WTC11 (cell line): ENCODE measurements at regions not wholly inside any gene's neighbourhood (a gene's known extent, or its start where the extent isn't known, plus 50 kb on each side); places are given as distances from the start of the nearest gene placed in this dataset.

ENCODE experiments used
- ELF4 ChIP-seq: sonication (generic); formaldehyde crosslinking; IDR thresholded peaks from 2 replicates; pipeline ENCODE4 v1.8.1; 2022; ENCODE audit warnings: low read depth, mild to moderate bottlenecking, moderate library complexity, missing genetic modification reagents
- HMGA2 ChIP-seq: fragments of 250-450 bp; sonication (Bioruptor Pico); IDR thresholded peaks from 2 replicates; pipeline ENCODE4 v1.4.0; 2021; ENCODE audit warnings: mild to moderate bottlenecking, moderate library complexity
- TEAD4 ChIP-seq: sonication (generic); formaldehyde crosslinking; IDR thresholded peaks from 2 replicates; pipeline ENCODE4 v1.8.0; 2022; ENCODE audit warnings: mild to moderate bottlenecking, missing genetic modification reagents
- TF ChIP-seq, protein P1 (sequence below): fragments of 200-600 bp; IDR thresholded peaks from 2 replicates; pipeline ENCODE4 v1.8.0; 2022; ENCODE audit warnings: antibody characterized with exemption
- TF ChIP-seq, protein P2 (sequence below): sonication (generic); formaldehyde crosslinking; conservative IDR thresholded peaks from 2 replicates; pipeline ENCODE4 v1.8.1; 2022; ENCODE audit warnings: mild to moderate bottlenecking, missing genetic modification reagents

DNA sequence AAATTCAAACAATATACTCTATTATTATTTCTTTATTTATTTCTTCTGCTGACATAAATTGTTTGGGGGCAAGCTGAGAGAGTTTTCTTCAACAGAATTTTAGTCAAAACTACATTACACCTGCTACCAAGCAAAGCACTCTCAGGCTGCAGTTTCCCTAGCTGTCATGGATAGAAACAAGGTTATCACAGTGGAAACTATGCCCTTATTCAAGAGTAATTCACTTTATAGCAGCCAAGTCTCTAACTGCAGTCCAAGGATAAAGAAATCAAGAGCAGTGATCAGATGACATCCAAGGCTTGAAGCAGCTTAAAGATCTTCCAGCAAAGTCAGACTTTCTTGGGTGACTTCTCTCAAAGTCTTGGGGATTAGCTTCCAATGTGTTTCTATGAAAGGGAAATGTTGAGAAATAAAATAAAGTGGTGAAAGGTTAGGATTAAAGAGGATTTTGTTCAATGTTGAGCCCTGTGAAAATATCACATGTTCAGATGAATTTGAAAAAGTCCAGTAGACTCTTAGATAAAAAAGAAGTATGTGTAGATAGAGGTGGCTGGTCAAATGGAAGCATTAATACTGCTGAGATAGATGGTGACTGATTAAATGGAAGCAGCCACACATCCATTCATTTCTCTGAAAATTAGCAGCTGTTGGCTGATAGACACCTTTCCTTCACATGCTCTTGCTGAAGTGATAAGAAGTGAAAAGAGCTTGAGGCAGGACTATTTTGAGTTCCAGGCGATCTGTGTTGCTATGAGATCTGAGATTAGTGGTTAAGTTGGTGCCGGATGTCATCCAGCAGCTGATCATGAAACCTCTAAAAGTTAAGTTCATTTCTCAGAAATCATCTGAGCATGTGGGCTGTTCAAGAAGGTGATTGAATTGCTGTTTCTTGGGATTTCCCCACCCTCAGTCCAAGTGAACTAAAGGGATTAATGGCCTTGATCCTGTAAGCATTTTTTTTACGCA lies 257.8 kb upstream of the BTG1 start:
- no peak for TF ChIP-seq ELF4
- TF ChIP-seq, protein P1, sequence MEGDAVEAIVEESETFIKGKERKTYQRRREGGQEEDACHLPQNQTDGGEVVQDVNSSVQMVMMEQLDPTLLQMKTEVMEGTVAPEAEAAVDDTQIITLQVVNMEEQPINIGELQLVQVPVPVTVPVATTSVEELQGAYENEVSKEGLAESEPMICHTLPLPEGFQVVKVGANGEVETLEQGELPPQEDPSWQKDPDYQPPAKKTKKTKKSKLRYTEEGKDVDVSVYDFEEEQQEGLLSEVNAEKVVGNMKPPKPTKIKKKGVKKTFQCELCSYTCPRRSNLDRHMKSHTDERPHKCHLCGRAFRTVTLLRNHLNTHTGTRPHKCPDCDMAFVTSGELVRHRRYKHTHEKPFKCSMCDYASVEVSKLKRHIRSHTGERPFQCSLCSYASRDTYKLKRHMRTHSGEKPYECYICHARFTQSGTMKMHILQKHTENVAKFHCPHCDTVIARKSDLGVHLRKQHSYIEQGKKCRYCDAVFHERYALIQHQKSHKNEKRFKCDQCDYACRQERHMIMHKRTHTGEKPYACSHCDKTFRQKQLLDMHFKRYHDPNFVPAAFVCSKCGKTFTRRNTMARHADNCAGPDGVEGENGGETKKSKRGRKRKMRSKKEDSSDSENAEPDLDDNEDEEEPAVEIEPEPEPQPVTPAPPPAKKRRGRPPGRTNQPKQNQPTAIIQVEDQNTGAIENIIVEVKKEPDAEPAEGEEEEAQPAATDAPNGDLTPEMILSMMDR = no peak
- TF ChIP-seq, protein P2, sequence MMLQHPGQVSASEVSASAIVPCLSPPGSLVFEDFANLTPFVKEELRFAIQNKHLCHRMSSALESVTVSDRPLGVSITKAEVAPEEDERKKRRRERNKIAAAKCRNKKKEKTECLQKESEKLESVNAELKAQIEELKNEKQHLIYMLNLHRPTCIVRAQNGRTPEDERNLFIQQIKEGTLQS = no peak
- no peak for TF ChIP-seq TEAD4 (CRISPR knock-in tag)
- no peak for TF ChIP-seq HMGA2 (CRISPR knock-in tag)
